Stimulated activated CD4-positive, alpha-beta T cell treated with anti-CD3 and anti-CD28 coated beads, Interleukin-2, amount 100 ng/mL, for 24 hours (primary cell): ENCODE measurements at regions not wholly inside any gene's neighbourhood (a gene's known extent, or its start where the extent isn't known, plus 50 kb on each side); places are given as distances from the start of the nearest gene placed in this dataset.
"Not testable (repeated sequence)": the region's sequence is repeated elsewhere in the genome, so short reads cannot be mapped to it uniquely, and the experiment has no call there.

Experiments
- DNase-seq, 2 donors: peaks; one replicate each; pipeline ENCODE4 v3.0.0-alpha.2; 2020

- DNase-seq, result no peak
Observed at GRCh38 chr1:241447031-241447644, 72.4 kb downstream of the FH start.

DNA sequence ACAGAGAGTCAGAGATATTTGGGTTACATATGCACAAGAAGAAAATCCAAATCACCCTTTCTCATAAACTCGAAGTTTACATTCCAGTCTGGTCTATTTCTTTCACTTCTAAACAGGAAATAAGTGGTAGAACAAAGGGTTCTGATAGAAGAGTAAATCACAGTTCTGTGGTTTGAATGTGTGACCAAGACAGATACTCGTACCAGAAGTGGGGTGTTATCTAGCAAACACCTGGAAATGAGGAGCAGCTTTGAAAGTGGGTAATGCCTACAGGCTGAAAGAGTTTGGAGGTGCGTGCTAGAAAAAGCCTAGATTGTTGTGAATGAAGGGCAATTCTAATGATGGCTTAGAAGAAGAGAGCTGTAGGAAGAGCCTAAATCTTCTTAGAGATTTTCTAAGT lies 74.7 kb downstream of the FH start:
- DNase-seq, result no peak

DNA sequence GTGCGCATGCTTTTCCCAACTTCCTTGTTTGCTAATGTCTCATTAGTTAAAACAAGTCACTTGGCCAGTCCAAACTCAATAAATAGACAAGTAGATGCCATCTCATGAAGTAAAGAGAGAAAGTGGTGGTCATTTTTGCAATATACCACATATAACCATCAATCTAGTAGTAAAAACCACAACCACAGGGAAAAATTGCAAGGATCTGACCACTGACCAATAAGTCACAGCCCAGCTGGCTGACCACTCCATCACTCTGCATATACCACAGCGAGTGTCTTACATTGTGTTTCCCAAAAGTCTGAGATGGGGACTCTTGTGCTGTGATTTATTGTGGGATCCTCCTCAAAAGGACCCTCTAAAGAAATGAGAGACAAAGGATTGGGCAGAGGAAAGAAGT lies 76.0 kb downstream of the FH start:
- DNase-seq, result no peak

GRCh38 chr1:241442686-241443085 lies 76.9 kb downstream of the FH start:
- DNase-seq, result no peak

DNA sequence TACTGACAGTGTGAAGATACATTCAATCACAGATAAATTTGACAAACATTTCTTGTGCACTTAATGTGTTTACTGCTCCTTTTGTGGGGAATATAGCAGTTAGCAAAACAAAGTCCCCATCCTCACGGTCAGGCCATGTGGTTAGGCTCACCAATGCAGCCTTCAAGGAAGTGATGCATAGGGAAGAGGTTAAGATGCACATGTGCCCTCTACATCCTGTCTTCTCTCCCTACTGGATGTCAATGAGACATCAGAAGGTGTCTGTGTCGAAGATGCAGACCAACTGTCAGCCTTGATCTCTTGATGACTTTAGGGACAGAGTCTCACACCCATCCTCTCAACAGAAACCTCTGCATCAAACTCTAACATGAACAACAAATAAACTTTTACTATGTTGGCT lies 78.7 kb downstream of the FH start:
- DNase-seq, result no peak

DNA sequence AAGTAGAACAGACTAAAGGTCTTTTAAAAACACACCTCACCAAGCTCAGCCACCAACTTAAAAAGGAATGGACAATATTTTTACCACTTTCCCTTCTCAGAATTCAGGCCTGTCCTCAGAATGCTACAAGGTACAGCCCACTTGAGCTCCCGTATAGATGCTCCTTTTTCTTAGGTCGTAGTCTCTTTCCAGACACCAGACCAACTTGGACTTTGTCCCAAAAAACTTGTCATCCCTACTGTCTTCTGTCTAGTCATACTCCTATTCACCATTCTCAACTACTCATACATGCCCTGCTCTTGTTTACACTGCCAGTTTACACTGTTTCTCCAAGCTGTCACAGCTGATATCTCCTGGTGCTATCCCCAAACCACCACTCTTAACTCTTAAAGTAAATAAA lies 80.9 kb downstream of the FH start:
- not testable (repeated sequence) for DNase-seq

DNA sequence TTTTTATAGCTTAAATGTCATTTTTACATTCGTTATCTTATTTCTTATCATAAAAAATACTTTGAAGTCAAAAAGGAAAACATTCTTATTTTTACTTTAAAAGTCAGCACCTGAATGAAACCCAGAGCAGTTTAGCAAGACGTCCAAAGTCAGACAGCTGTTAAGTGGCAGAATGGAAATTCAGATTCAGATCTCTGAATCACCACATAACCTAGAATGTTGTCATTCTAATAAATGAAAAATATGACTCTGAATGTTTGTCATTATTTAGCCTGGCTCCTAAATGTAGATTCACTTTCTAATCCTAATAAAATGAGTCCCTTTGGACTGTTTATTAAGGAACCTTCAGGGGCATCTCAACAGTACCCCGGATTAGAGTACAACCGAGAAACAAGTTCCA lies 75.2 kb upstream of the RGS7 start:
- no peak for DNase-seq

GRCh38 chr1:241425091-241425490 lies 68.1 kb upstream of the RGS7 start:
- DNase-seq, result not testable (repeated sequence)

- DNase-seq, result no peak
Observed at GRCh38 chr1:241424480-241424971, 67.5 kb upstream of the RGS7 start.

GRCh38 chr1:241423541-241424479 lies 66.8 kb upstream of the RGS7 start:
- DNase-seq, result peak in 1 of 2 donors; percentile 24

GRCh38 chr1:241422470-241422869 lies 65.5 kb upstream of the RGS7 start:
- no peak for DNase-seq

- DNase-seq, result no peak
Observed at GRCh38 chr1:241419986-241420385, 63.0 kb upstream of the RGS7 start.

GRCh38 chr1:241417258-241417657 lies 60.3 kb upstream of the RGS7 start:
- DNase-seq, result no peak

DNA sequence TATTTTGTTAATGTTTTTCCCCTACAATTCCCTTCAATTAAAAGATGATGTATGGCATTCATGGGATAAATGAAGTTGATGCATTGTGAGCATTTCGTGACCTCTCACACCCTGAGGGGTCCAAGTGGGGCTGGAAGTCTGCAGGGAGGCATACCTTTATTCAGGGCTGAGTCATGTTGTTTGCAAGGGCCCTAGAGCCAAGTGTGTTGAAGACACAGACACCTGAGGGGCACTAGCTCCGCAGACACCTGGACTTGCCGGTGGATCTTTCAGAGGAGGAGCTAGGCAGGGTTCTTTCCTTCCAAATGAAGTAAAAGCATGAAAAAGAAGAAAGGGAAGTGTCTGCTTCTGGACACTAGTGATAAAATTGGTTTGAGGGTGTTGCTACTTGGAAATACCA lies 57.0 kb upstream of the RGS7 start:
- DNase-seq, result no peak

- DNase-seq, result no peak
Observed at GRCh38 chr1:241413386-241413785, 56.4 kb upstream of the RGS7 start.

- DNase-seq, result no peak
Observed at GRCh38 chr1:241412646-241413045, 55.6 kb upstream of the RGS7 start.

- no peak for DNase-seq
Observed at GRCh38 chr1:241411776-241412338, 54.9 kb upstream of the RGS7 start.

DNA sequence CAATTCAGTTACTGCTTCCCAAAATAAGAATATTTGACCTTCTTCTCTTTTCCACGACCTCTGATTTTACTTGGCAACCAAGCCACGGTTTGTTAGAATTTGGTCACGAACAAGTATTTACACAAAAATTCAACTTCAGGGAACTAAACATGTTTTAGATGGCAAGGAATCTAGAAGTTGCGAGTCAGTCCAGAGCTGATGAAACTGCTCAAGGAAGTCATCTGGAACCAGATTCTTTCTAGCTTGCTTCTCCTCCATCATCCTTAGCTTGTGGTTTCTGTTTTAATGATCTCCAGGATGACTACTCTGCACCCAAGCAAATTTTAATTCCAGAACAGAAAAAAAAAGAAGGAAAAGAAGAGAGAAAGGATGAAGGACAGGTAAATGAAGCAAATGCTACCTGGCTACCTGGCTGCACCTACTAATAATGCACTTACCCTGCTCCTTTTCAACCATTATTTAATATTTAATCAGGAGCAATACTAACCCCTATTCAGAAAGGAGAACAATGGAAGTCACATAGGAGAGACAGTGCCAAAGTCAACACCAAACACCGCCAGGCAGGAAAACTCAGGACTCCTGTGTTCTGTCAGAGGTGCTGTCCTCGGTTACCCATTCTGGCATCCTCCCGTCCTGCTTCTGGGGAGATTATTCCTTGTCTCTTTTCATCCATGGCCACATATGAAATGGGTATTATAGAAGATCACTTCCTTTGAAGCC lies 54.2 kb upstream of the RGS7 start:
- no peak for DNase-seq

DNA sequence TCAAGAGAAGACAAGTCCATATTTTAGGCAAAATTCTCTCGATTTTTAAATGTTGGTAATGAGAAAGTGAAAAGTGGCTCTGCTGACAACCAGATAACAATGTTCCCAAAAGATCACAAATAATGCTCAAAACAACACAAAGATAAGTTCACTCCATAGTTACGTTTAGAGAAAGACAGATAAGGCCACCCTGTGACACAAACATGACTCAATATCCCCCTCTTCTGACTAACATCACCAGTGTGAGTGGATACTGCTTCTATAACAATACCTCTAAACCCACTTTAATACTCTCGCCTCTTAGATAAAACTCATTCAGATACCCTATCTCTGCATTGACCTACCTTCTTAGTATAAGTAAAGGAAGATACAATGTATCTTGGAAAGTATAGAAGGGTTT lies 51.2 kb upstream of the RGS7 start:
- no peak for DNase-seq
